Endodermal cell (in vitro differentiated cells): ENCODE measurements at regions not wholly inside any gene's neighbourhood (a gene's known extent, or its start where the extent isn't known, plus 50 kb on each side); places are given as distances from the start of the nearest gene placed in this dataset.

Experiments
- DNase-seq: peaks from one replicate; pipeline ENCODE4 v3.0.0-alpha.2; 2017
- H3K27ac ChIP-seq: 2 replicates; pipeline ENCODE4 v1.5.1; 2013; ENCODE audit warnings: mild to moderate bottlenecking, low read depth, low read length, moderate library complexity
- H3K27me3 ChIP-seq: 2 replicates; pipeline ENCODE4 v1.6.1; 2013; ENCODE audit warnings: mild to moderate bottlenecking, low read length, moderate library complexity; ENCODE audit not compliant: insufficient read depth, control insufficient read depth, poor library complexity, severe bottlenecking
- H3K36me3 ChIP-seq: 2 replicates; pipeline ENCODE4 v1.7.0; 2013; ENCODE audit warnings: mild to moderate bottlenecking, low read length, moderate library complexity; ENCODE audit not compliant: control insufficient read depth, insufficient read depth
- H3K4me1 ChIP-seq: one replicate; pipeline ENCODE4 v1.7.0; 2013; ENCODE audit warnings: low read length; ENCODE audit not compliant: control insufficient read depth, insufficient read depth
- H3K4me3 ChIP-seq: 2 replicates; pipeline ENCODE4 v1.5.1; 2013; ENCODE audit warnings: mild to moderate bottlenecking, low read length, moderate library complexity
- H3K9ac ChIP-seq: 2 replicates; pipeline ENCODE4 v1.6.1; 2013; ENCODE audit warnings: mild to moderate bottlenecking, low read length, moderate library complexity; ENCODE audit not compliant: poor library complexity, severe bottlenecking; ENCODE audit errors: extremely low read depth
- H3K9me3 ChIP-seq: 2 replicates; pipeline ENCODE4 v1.6.1; 2013; ENCODE audit warnings: mild to moderate bottlenecking, low read length, moderate library complexity; ENCODE audit not compliant: control insufficient read depth
- H3K27ac Mint-ChIP-seq: 2 replicates; pipeline ENCODE4 v1.8.0; 2020; ENCODE audit warnings: mixed read lengths
- H3K27me3 Mint-ChIP-seq: 2 replicates; pipeline ENCODE4 v1.8.0; 2021; ENCODE audit warnings: mild to moderate bottlenecking, mixed read lengths; ENCODE audit not compliant: insufficient read depth
- H3K36me3 Mint-ChIP-seq: 2 replicates; pipeline ENCODE4 v1.8.0; 2020; ENCODE audit warnings: low read depth, mixed read lengths
- H3K4me1 Mint-ChIP-seq: 2 replicates; pipeline ENCODE4 v1.8.0; 2020; ENCODE audit warnings: mixed read lengths
- H3K4me3 Mint-ChIP-seq: 2 replicates; pipeline ENCODE4 v1.8.0; 2020; ENCODE audit warnings: mild to moderate bottlenecking, moderate library complexity, mixed read lengths
- H3K9me3 Mint-ChIP-seq: 2 replicates; pipeline ENCODE4 v1.8.0; 2020; ENCODE audit warnings: mild to moderate bottlenecking, mixed read lengths
- CTCF ChIP-seq: fragments of 200-600 bp; sonication (generic); conservative IDR thresholded peaks from 2 replicates; pipeline ENCODE4 v1.5.0; 2021; ENCODE audit warnings: antibody characterized with exemption, mild to moderate bottlenecking
- WGBS, 2 experiments: methylation state at CpG; one replicate each; pipeline versions ENCODE4 v1.1.5 to v1.1.7; 2013; ENCODE audit warnings: missing lambda C conversion rate in 2 of 2, mixed read lengths in 1 of 2; ENCODE audit not compliant: insufficient coverage in 1 of 2, insufficient read length in 1 of 2; 5-methylcytosine and 5-hydroxymethylcytosine counted together

GRCh38 chr1:192266645-192267044 lies 50.1 kb upstream of the RGS21 start:
- H3K4me1 ChIP-seq, result no peaks in the 10 kb centered on the region
- Mint-ChIP-seq H3K4me1 (no peaks in the 10 kb centered on the region), H3K9me3 (no peaks in the 10 kb centered on the region), H3K36me3 (no peaks in the 10 kb centered on the region), H3K27me3 (no peaks in the 10 kb centered on the region), H3K4me3 (no peak overlapping the region), H3K27ac (no peak overlapping the region)
- no peak for TF ChIP-seq CTCF
- H3K9me3 ChIP-seq, result no peaks in the 10 kb centered on the region
- no peak overlapping the region for H3K27ac ChIP-seq
- H3K27me3 ChIP-seq, result no peaks in the 10 kb centered on the region
- H3K9ac ChIP-seq, result no peak overlapping the region
- no peak for DNase-seq
- WGBS, 2 experiments, result 87 to 94% methylated on average over 2 to 3 of the region's 3 CpGs
- H3K36me3 ChIP-seq, result no peaks in the 10 kb centered on the region
- H3K4me3 ChIP-seq, result no peak overlapping the region
